H1 (cell line): ENCODE measurements at regions not wholly inside any gene's neighbourhood (a gene's known extent, or its start where the extent isn't known, plus 50 kb on each side); places are given as distances from the start of the nearest gene placed in this dataset.

Source experiments
- BRCA1 ChIP-seq: IDR thresholded peaks from 2 replicates; pipeline ENCODE4 v1.6.1; 2012; ENCODE audit warnings: low read depth, low read length, improper control_type of control experiment
- EP300 ChIP-seq, 2 experiments: IDR thresholded peaks; 1 replicate in 1 of 2; 2 replicates in 1 of 2; pipeline ENCODE4 v1.6.1; 2011 to 2012; ENCODE audit warnings: low read depth in 2 of 2, low read length in 2 of 2, mild to moderate bottlenecking in 2 of 2, borderline replicate concordance in 1 of 2, inconsistent platforms in 1 of 2, moderate library complexity in 1 of 2
- TF ChIP-seq, protein P1 (sequence below): fragments of 300-600 bp; sonication (generic); IDR thresholded peaks from 2 replicates; pipeline ENCODE4 v1.7.1; 2012; ENCODE audit warnings: low read length, moderate library complexity, mild to moderate bottlenecking, inconsistent platforms; ENCODE audit not compliant: insufficient replicate concordance

GRCh38 chr6:14738497-14738896 is 507.4 kb upstream of the JARID2 start (continued):
- TF ChIP-seq, protein P1, sequence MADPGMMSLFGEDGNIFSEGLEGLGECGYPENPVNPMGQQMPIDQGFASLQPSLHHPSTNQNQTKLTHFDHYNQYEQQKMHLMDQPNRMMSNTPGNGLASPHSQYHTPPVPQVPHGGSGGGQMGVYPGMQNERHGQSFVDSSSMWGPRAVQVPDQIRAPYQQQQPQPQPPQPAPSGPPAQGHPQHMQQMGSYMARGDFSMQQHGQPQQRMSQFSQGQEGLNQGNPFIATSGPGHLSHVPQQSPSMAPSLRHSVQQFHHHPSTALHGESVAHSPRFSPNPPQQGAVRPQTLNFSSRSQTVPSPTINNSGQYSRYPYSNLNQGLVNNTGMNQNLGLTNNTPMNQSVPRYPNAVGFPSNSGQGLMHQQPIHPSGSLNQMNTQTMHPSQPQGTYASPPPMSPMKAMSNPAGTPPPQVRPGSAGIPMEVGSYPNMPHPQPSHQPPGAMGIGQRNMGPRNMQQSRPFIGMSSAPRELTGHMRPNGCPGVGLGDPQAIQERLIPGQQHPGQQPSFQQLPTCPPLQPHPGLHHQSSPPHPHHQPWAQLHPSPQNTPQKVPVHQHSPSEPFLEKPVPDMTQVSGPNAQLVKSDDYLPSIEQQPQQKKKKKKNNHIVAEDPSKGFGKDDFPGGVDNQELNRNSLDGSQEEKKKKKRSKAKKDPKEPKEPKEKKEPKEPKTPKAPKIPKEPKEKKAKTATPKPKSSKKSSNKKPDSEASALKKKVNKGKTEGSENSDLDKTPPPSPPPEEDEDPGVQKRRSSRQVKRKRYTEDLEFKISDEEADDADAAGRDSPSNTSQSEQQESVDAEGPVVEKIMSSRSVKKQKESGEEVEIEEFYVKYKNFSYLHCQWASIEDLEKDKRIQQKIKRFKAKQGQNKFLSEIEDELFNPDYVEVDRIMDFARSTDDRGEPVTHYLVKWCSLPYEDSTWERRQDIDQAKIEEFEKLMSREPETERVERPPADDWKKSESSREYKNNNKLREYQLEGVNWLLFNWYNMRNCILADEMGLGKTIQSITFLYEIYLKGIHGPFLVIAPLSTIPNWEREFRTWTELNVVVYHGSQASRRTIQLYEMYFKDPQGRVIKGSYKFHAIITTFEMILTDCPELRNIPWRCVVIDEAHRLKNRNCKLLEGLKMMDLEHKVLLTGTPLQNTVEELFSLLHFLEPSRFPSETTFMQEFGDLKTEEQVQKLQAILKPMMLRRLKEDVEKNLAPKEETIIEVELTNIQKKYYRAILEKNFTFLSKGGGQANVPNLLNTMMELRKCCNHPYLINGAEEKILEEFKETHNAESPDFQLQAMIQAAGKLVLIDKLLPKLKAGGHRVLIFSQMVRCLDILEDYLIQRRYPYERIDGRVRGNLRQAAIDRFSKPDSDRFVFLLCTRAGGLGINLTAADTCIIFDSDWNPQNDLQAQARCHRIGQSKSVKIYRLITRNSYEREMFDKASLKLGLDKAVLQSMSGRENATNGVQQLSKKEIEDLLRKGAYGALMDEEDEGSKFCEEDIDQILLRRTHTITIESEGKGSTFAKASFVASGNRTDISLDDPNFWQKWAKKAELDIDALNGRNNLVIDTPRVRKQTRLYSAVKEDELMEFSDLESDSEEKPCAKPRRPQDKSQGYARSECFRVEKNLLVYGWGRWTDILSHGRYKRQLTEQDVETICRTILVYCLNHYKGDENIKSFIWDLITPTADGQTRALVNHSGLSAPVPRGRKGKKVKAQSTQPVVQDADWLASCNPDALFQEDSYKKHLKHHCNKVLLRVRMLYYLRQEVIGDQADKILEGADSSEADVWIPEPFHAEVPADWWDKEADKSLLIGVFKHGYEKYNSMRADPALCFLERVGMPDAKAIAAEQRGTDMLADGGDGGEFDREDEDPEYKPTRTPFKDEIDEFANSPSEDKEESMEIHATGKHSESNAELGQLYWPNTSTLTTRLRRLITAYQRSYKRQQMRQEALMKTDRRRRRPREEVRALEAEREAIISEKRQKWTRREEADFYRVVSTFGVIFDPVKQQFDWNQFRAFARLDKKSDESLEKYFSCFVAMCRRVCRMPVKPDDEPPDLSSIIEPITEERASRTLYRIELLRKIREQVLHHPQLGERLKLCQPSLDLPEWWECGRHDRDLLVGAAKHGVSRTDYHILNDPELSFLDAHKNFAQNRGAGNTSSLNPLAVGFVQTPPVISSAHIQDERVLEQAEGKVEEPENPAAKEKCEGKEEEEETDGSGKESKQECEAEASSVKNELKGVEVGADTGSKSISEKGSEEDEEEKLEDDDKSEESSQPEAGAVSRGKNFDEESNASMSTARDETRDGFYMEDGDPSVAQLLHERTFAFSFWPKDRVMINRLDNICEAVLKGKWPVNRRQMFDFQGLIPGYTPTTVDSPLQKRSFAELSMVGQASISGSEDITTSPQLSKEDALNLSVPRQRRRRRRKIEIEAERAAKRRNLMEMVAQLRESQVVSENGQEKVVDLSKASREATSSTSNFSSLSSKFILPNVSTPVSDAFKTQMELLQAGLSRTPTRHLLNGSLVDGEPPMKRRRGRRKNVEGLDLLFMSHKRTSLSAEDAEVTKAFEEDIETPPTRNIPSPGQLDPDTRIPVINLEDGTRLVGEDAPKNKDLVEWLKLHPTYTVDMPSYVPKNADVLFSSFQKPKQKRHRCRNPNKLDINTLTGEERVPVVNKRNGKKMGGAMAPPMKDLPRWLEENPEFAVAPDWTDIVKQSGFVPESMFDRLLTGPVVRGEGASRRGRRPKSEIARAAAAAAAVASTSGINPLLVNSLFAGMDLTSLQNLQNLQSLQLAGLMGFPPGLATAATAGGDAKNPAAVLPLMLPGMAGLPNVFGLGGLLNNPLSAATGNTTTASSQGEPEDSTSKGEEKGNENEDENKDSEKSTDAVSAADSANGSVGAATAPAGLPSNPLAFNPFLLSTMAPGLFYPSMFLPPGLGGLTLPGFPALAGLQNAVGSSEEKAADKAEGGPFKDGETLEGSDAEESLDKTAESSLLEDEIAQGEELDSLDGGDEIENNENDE = no peak
- TF ChIP-seq BRCA1 (no peak), EP300 (IDR thresholded peaks at IDR 0.05; ENCODE audit: borderline replicate concordance in 1 of 2, low read depth in 2 of 2, low read length in 2 of 2) (no peak)
